ENCODE measurements at regions not wholly inside any gene's neighbourhood (a gene's known extent, or its start where the extent isn't known, plus 50 kb on each side); places are given as distances from the start of the nearest gene placed in this dataset.

DNA sequence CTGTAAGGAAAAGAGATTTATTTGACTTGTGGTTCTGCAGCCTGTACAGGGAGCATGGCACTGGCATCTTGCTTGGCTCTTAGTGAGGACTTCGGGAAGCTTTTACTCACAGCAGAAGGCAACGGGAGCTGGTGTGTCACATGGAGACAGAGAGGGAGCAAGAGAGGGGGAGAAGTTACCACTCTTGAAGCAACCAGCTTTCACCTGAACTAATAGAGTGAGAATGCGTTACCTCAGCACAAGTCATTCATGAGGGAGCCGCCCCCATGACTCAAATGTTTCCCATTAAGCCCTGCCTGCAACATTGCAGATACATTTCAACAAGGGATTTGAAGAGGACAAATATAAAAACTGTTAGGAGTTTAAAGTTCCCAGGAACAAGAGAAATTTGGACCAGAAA, 190.0 kb downstream of the CYRIA start:
- TF ChIP-seq, protein P1, sequence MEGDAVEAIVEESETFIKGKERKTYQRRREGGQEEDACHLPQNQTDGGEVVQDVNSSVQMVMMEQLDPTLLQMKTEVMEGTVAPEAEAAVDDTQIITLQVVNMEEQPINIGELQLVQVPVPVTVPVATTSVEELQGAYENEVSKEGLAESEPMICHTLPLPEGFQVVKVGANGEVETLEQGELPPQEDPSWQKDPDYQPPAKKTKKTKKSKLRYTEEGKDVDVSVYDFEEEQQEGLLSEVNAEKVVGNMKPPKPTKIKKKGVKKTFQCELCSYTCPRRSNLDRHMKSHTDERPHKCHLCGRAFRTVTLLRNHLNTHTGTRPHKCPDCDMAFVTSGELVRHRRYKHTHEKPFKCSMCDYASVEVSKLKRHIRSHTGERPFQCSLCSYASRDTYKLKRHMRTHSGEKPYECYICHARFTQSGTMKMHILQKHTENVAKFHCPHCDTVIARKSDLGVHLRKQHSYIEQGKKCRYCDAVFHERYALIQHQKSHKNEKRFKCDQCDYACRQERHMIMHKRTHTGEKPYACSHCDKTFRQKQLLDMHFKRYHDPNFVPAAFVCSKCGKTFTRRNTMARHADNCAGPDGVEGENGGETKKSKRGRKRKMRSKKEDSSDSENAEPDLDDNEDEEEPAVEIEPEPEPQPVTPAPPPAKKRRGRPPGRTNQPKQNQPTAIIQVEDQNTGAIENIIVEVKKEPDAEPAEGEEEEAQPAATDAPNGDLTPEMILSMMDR (conservative IDR thresholded peaks at IDR 0.05; ENCODE audit: low read depth, low read length) = no peak
- DNase-seq (ENCODE audit: low read depth) = no peak
- no peak overlapping the region for H3K4me3 ChIP-seq (ENCODE audit: low read depth, low read length)

DNA sequence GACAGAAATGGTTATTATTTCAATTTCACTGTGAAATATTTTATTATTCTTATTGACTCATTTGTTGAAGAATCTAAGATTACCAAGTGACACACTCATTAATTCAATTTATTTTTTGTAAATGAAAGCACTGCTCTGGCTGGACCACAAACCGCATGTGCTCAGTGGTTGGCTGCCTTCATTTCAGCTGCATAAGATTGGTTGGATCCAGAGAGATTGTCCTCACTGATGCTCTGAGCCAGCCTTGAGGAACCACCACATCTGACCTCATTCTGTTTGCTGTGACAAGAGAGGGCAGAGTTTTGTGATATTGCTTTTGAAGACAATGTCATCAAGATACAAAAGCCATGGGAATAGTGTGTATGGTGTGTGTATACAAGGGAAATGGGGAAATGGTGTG, 192.1 kb downstream of the CYRIA start:
- TF ChIP-seq, protein P1 (conservative IDR thresholded peaks at IDR 0.05; ENCODE audit: low read depth, low read length) = no peak
- DNase-seq (ENCODE audit: low read depth) = no peak
- H3K4me3 ChIP-seq (ENCODE audit: low read depth, low read length) = no peak overlapping the region

DNA sequence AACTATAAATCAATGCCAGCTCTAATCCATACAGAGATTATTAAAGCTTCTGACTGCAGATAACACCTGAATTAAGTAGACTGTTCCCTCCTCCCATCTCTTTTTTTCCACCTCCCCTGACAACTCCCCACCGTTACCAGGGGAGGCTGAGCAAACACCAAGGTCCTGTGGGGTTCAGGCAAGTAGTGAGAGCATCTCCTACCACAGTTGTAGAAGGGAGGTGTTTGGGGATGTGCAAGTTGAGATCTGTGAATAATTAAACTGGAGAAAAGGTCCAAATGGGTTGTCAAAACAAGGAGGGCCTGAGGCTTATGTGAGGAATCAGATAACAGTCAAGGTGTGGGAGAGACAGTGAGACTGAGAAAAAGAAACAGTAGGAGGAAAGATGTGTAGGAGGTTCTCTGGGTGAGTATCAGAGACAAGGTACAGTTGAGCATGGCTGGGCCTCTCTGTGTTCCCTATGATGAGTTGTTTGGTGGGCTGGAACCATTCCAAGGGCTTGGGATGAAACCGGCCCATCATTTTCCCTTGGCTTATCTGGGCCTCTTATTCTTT, 194.6 kb downstream of the CYRIA start:
- no peak for DNase-seq (ENCODE audit: low read depth)
- no peak overlapping the region for H3K4me3 ChIP-seq (ENCODE audit: low read depth, low read length)
- TF ChIP-seq, protein P1 (conservative IDR thresholded peaks at IDR 0.05; ENCODE audit: low read depth, low read length) = no peak

- DNase-seq (ENCODE audit: low read depth) = no peak
- H3K4me3 ChIP-seq (ENCODE audit: low read depth, low read length) = no peak overlapping the region
- TF ChIP-seq, protein P1 (conservative IDR thresholded peaks at IDR 0.05; ENCODE audit: low read depth, low read length) = no peak
Observed at GRCh38 chr2:16466821-16467151, 198.8 kb downstream of the CYRIA start.

GRCh38 chr2:16466133-16466820, 199.4 kb downstream of the CYRIA start:
- no peak overlapping the region for H3K4me3 ChIP-seq (ENCODE audit: low read depth, low read length)
- no peak for DNase-seq (ENCODE audit: low read depth)
- TF ChIP-seq, protein P1 (conservative IDR thresholded peaks at IDR 0.05; ENCODE audit: low read depth, low read length) = no peak

DNA sequence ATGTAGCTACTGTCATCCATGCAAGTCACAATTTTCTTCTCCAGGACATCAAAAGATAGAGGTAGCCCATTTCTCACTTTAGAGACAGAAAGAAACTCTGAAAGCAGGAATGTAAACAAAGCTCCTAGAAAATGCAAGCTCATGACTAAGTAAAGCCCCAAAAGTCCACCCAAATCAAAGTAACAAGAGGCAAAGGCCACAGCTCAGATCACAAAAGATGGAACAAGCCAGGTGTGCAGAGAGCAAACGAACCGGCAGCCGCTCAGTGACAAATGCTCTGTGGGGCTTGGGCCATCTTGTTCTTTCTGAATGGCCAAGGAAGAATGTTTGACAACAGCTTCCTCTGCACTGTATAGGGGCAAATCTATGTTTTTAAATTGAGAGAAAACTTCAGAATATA, 201.0 kb downstream of the CYRIA start:
- no peak overlapping the region for H3K4me3 ChIP-seq (ENCODE audit: low read depth, low read length)
- TF ChIP-seq, protein P1 (conservative IDR thresholded peaks at IDR 0.05; ENCODE audit: low read depth, low read length) = no peak
- DNase-seq (ENCODE audit: low read depth) = no peak

- TF ChIP-seq, protein P1 (conservative IDR thresholded peaks at IDR 0.05; ENCODE audit: low read depth, low read length) = no peak
- DNase-seq (ENCODE audit: low read depth) = no peak
- H3K4me3 ChIP-seq (ENCODE audit: low read depth, low read length) = no peak overlapping the region
Observed at GRCh38 chr2:16462958-16463357, 202.7 kb downstream of the CYRIA start.

Measured in choroid plexus epithelial cell (primary cell).